GM12878 (cell line): ENCODE measurements at regions not wholly inside any gene's neighbourhood (a gene's known extent, or its start where the extent isn't known, plus 50 kb on each side); places are given as distances from the start of the nearest gene placed in this dataset.

Experiments
- ATAC-seq: fragments of 200-7000 bp; cut with Tn5 transposase; 3 replicates; pipeline ENCODE4 v1.9.1; 2020; ENCODE audit warnings: mild to moderate bottlenecking, moderate library complexity
- BruUV-seq: library from RNA; stranded (reverse); fragments of 400-500 nt; replicated peaks from 2 replicates; lab custom pipeline; 2021; lab: Mats Ljungman, UMichigan
- CTCF ChIA-PET: fragments of 300-600 bp; sonication (Branson Sonifier 250); formaldehyde crosslinking; extraction: SDS; loops from one replicate; lab custom pipeline; 2021; ENCODE audit warnings: inconsistent platforms; lab: Yijun Ruan, JAX
- POLR2A ChIA-PET: fragments of 350-600 bp; formaldehyde crosslinking; extraction: SDS; loops from one replicate; lab custom pipeline; 2021; ENCODE audit warnings: inconsistent platforms; lab: Charles Lee
- RAD21 ChIA-PET: fragments of 300-600 bp; sonication (Branson Sonifier 250); formaldehyde crosslinking; loops from one replicate; lab custom pipeline; 2023; ENCODE audit warnings: antibody characterized with exemption; ENCODE audit not compliant: unreplicated experiment; lab: Charles Lee
- SMC1A ChIA-PET: fragments of 300-600 bp; sonication (Branson Sonifier 250); formaldehyde crosslinking; loops from one replicate; lab custom pipeline; 2023; ENCODE audit not compliant: unreplicated experiment, uncharacterized antibody; lab: Charles Lee
- DNase-seq: peaks from one replicate; pipeline ENCODE4 v3.0.0-alpha.2; 2011; ENCODE audit warnings: low read depth, low spot score
- FAIRE-seq: peaks from 3 replicates; lab custom pipeline; 2011; peaks lifted over from hg19 to GRCh38; lab: Jason Lieb, UNC
- H2AFZ ChIP-seq: 2 replicates; pipeline ENCODE4 v1.6.0; 2011; ENCODE audit warnings: low read depth, low read length, control low read depth; ENCODE audit not compliant: control insufficient read depth
- H3K27ac ChIP-seq: 2 replicates; pipeline ENCODE4 v1.5.1; 2011; ENCODE audit warnings: control low read depth; ENCODE audit not compliant: control insufficient read depth, insufficient read depth
- H3K27me3 ChIP-seq, 2 experiments: replicated peaks in 1 of 2; 2 replicates each; pipeline versions ENCODE4 v1.6.0 to v1.6.1; 2011; ENCODE audit warnings: low read length in 1 of 2; ENCODE audit not compliant: control insufficient read depth in 2 of 2, insufficient read depth in 2 of 2
- H3K36me3 ChIP-seq, 2 experiments: 2 replicates each; pipeline ENCODE4 v1.5.1; 2011; ENCODE audit warnings: low read length in 1 of 2; ENCODE audit not compliant: control insufficient read depth in 2 of 2, insufficient read depth in 2 of 2
- H3K4me1 ChIP-seq: 2 replicates; pipeline ENCODE4 v1.6.1; 2011; ENCODE audit warnings: mild to moderate bottlenecking, low read length, moderate library complexity, mixed read lengths; ENCODE audit not compliant: control insufficient read depth, insufficient read depth
- H3K4me2 ChIP-seq: 2 replicates; pipeline ENCODE4 v1.6.0; 2011; ENCODE audit warnings: control low read depth; ENCODE audit not compliant: control insufficient read depth, insufficient read depth
- H3K4me3 ChIP-seq: fragments of 200-600 bp; sonication (generic); 2 replicates; pipeline ENCODE4 v1.5.1; 2016
- H3K79me2 ChIP-seq: 2 replicates; pipeline ENCODE4 v1.6.0; 2011; ENCODE audit warnings: low read length; ENCODE audit not compliant: control insufficient read depth, insufficient read depth
- H3K9ac ChIP-seq: 2 replicates; pipeline ENCODE4 v1.8.0; 2011; ENCODE audit warnings: low read length, control low read depth, mixed read lengths; ENCODE audit not compliant: control insufficient read depth, insufficient read depth
- H3K9me3 ChIP-seq: replicated peaks from 3 replicates; pipeline ENCODE4 v1.5.1; 2011; ENCODE audit warnings: mild to moderate bottlenecking, low read length; ENCODE audit not compliant: control insufficient read depth, insufficient read depth
- H4K20me1 ChIP-seq: 2 replicates; pipeline ENCODE4 v1.6.0; 2011; ENCODE audit not compliant: control insufficient read depth, insufficient read depth
- EZH2 ChIP-seq: IDR thresholded peaks from 2 replicates; pipeline ENCODE4 v1.6.1; 2012; ENCODE audit warnings: low read depth, mild to moderate bottlenecking, control low read depth, inconsistent platforms, low read length, borderline replicate concordance; ENCODE audit not compliant: control insufficient read depth
- RAD21 ChIP-seq: IDR thresholded peaks from 2 replicates; pipeline ENCODE4 v1.6.1; 2011; ENCODE audit warnings: mild to moderate bottlenecking, low read depth, low read length, moderate library complexity; ENCODE audit not compliant: insufficient read depth
- TARDBP ChIP-seq: IDR thresholded peaks from 2 replicates; pipeline ENCODE4 v1.6.1; 2016; ENCODE audit warnings: borderline replicate concordance
- TBL1XR1 ChIP-seq: IDR thresholded peaks from 2 replicates; pipeline ENCODE4 v1.6.1; 2012; ENCODE audit warnings: low read depth, low read length, improper control_type of control experiment
- TCF3 ChIP-seq: IDR thresholded peaks from 2 replicates; pipeline ENCODE4 v1.6.1; 2012; ENCODE audit warnings: low read depth, mild to moderate bottlenecking, low read length, borderline replicate concordance; ENCODE audit not compliant: insufficient read depth
- WGBS: methylation state at CpG from one replicate; pipeline ENCODE4 v1.1.6; 2016; ENCODE audit warnings: low lambda C conversion rate; ENCODE audit not compliant: insufficient replicate concordance, insufficient coverage; ENCODE audit errors: missing lambda C conversion rate; 5-methylcytosine and 5-hydroxymethylcytosine counted together
- in situ Hi-C: fragments of 300-500 bp; cut with MboI; formaldehyde crosslinking; loops from 9 replicates; pipeline ENCODE4 v1.14.3; 2018; ENCODE audit warnings: mixed read lengths
- intact Hi-C: fragments of 100-400 bp; cut with micrococcal nuclease; formaldehyde crosslinking; loops from one replicate; pipeline ENCODE4 v1.14.2; 2022; ENCODE audit not compliant: unreplicated experiment
- TF ChIP-seq, protein P1 (sequence below): fragments of 150-350 bp; IDR thresholded peaks from 2 replicates; pipeline ENCODE4 v1.6.1; 2014; ENCODE audit warnings: mild to moderate bottlenecking, low read depth, low read length
- TF ChIP-seq, protein P2 (sequence below): fragments of 450-650 bp; IDR thresholded peaks from 2 replicates; pipeline ENCODE4 v1.6.1; 2017; ENCODE audit warnings: low read depth, mild to moderate bottlenecking, moderate library complexity
- TF ChIP-seq, protein P3 (sequence below), 3 experiments: IDR thresholded peaks in 2 of 3; conservative IDR thresholded peaks in 1 of 3; 2 replicates each; pipeline ENCODE4 v1.5.1; 2011; ENCODE audit warnings: low read depth in 3 of 3, low read length in 3 of 3, mild to moderate bottlenecking in 3 of 3, control low read depth in 2 of 3, moderate library complexity in 2 of 3, inconsistent platforms in 1 of 3, mixed read lengths in 1 of 3; ENCODE audit not compliant: control insufficient read depth in 2 of 3, insufficient read depth in 1 of 3; ENCODE audit errors: extremely low read depth in 1 of 3
- TF ChIP-seq, protein P4 (sequence below): fragments of 450-650 bp; IDR thresholded peaks from 2 replicates; pipeline ENCODE4 v1.6.1; 2017; ENCODE audit warnings: antibody characterized with exemption, mild to moderate bottlenecking, moderate library complexity
- TF ChIP-seq, protein P5 (sequence below): fragments of 150-350 bp; IDR thresholded peaks from 2 replicates; pipeline ENCODE4 v1.6.1; 2016; ENCODE audit warnings: low read depth, low read length

DNA sequence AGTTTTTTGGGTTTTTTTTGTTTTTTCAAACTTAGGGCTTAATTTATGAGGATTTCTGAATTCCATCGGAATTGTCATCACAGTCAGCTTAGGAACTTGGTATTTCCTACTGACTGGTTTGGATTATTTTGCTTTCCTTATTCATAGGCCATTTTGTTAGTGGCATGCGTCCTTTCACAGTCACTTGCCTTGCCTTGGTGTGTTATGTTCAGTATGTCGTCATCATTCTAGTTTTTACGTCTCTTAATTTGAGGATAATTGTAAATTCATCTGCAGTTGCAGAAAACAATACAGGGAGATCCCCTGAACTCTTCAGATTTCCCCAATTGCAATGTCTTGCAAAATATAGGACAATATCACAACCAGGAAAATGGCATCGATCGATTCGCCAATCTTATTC lies 485.3 kb downstream of the CBLN2 start:
- TF ChIP-seq, protein P1, sequence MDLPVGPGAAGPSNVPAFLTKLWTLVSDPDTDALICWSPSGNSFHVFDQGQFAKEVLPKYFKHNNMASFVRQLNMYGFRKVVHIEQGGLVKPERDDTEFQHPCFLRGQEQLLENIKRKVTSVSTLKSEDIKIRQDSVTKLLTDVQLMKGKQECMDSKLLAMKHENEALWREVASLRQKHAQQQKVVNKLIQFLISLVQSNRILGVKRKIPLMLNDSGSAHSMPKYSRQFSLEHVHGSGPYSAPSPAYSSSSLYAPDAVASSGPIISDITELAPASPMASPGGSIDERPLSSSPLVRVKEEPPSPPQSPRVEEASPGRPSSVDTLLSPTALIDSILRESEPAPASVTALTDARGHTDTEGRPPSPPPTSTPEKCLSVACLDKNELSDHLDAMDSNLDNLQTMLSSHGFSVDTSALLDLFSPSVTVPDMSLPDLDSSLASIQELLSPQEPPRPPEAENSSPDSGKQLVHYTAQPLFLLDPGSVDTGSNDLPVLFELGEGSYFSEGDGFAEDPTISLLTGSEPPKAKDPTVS, result no peak
- TF ChIP-seq, protein P2, sequence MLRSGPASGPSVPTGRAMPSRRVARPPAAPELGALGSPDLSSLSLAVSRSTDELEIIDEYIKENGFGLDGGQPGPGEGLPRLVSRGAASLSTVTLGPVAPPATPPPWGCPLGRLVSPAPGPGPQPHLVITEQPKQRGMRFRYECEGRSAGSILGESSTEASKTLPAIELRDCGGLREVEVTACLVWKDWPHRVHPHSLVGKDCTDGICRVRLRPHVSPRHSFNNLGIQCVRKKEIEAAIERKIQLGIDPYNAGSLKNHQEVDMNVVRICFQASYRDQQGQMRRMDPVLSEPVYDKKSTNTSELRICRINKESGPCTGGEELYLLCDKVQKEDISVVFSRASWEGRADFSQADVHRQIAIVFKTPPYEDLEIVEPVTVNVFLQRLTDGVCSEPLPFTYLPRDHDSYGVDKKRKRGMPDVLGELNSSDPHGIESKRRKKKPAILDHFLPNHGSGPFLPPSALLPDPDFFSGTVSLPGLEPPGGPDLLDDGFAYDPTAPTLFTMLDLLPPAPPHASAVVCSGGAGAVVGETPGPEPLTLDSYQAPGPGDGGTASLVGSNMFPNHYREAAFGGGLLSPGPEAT, result no peak
- no peak for TF ChIP-seq TBL1XR1
- TF ChIP-seq TCF3, result no peak
- no peak for TF ChIP-seq RAD21
- TF ChIP-seq, protein P3, sequence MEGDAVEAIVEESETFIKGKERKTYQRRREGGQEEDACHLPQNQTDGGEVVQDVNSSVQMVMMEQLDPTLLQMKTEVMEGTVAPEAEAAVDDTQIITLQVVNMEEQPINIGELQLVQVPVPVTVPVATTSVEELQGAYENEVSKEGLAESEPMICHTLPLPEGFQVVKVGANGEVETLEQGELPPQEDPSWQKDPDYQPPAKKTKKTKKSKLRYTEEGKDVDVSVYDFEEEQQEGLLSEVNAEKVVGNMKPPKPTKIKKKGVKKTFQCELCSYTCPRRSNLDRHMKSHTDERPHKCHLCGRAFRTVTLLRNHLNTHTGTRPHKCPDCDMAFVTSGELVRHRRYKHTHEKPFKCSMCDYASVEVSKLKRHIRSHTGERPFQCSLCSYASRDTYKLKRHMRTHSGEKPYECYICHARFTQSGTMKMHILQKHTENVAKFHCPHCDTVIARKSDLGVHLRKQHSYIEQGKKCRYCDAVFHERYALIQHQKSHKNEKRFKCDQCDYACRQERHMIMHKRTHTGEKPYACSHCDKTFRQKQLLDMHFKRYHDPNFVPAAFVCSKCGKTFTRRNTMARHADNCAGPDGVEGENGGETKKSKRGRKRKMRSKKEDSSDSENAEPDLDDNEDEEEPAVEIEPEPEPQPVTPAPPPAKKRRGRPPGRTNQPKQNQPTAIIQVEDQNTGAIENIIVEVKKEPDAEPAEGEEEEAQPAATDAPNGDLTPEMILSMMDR (IDR thresholded peaks at IDR 0.05 in 2 of 3, conservative IDR thresholded peaks at IDR 0.05 in 1 of 3; ENCODE audit: control insufficient read depth in 2 of 3, extremely low read depth in 1 of 3, insufficient read depth in 1 of 3, low read depth in 3 of 3, low read length in 3 of 3), result no peak
- TF ChIP-seq, protein P4, sequence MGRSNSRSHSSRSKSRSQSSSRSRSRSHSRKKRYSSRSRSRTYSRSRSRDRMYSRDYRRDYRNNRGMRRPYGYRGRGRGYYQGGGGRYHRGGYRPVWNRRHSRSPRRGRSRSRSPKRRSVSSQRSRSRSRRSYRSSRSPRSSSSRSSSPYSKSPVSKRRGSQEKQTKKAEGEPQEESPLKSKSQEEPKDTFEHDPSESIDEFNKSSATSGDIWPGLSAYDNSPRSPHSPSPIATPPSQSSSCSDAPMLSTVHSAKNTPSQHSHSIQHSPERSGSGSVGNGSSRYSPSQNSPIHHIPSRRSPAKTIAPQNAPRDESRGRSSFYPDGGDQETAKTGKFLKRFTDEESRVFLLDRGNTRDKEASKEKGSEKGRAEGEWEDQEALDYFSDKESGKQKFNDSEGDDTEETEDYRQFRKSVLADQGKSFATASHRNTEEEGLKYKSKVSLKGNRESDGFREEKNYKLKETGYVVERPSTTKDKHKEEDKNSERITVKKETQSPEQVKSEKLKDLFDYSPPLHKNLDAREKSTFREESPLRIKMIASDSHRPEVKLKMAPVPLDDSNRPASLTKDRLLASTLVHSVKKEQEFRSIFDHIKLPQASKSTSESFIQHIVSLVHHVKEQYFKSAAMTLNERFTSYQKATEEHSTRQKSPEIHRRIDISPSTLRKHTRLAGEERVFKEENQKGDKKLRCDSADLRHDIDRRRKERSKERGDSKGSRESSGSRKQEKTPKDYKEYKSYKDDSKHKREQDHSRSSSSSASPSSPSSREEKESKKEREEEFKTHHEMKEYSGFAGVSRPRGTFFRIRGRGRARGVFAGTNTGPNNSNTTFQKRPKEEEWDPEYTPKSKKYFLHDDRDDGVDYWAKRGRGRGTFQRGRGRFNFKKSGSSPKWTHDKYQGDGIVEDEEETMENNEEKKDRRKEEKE, result no peak
- TF ChIP-seq TARDBP, result no peak
- TF ChIP-seq, protein P5, sequence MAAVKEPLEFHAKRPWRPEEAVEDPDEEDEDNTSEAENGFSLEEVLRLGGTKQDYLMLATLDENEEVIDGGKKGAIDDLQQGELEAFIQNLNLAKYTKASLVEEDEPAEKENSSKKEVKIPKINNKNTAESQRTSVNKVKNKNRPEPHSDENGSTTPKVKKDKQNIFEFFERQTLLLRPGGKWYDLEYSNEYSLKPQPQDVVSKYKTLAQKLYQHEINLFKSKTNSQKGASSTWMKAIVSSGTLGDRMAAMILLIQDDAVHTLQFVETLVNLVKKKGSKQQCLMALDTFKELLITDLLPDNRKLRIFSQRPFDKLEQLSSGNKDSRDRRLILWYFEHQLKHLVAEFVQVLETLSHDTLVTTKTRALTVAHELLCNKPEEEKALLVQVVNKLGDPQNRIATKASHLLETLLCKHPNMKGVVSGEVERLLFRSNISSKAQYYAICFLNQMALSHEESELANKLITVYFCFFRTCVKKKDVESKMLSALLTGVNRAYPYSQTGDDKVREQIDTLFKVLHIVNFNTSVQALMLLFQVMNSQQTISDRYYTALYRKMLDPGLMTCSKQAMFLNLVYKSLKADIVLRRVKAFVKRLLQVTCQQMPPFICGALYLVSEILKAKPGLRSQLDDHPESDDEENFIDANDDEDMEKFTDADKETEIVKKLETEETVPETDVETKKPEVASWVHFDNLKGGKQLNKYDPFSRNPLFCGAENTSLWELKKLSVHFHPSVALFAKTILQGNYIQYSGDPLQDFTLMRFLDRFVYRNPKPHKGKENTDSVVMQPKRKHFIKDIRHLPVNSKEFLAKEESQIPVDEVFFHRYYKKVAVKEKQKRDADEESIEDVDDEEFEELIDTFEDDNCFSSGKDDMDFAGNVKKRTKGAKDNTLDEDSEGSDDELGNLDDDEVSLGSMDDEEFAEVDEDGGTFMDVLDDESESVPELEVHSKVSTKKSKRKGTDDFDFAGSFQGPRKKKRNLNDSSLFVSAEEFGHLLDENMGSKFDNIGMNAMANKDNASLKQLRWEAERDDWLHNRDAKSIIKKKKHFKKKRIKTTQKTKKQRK, result no peak
- TF ChIP-seq EZH2, result no peak
- Histone ChIP-seq H3K9ac (no peak overlapping the region), H3K36me3 (no peaks in the 10 kb centered on the region), H3K4me3 (no peak overlapping the region), H3K79me2 (no peaks in the 10 kb centered on the region), H3K4me1 (no peaks in the 10 kb centered on the region), H3K27me3 (no peaks in the 10 kb centered on the region), H4K20me1 (no peaks in the 10 kb centered on the region), H3K4me2 (no peak overlapping the region), H2AFZ (no peak overlapping the region), H3K9me3 (no peaks in the 10 kb centered on the region), H3K27ac (no peak overlapping the region)
- ChIA-PET RAD21 (no interaction called here), CTCF (no interaction called here), SMC1A (no interaction called here), POLR2A (no interaction called here)
- no TSS peak for BruUV-seq
- ATAC-seq (no peak), FAIRE-seq (no peak), DNase-seq (no peak)
- WGBS, result 57% methylated on average over 7 of the region's 7 CpGs
- in situ Hi-C loops, result no loop called here
- intact Hi-C loops, result no loop called here
